ENCODE measurements at regions not wholly inside any gene's neighbourhood (a gene's known extent, or its start where the extent isn't known, plus 50 kb on each side); places are given as distances from the start of the nearest gene placed in this dataset.
A peak's percentile ranks its signal among the peaks of the same experiment; 100 is the strongest.

GRCh38 chr3:159480046-159480445, 508.6 kb upstream of the IL12A start:
- no peak for TF ChIP-seq CTCF (conservative IDR thresholded peaks at IDR 0.05; ENCODE audit: control insufficient read depth, insufficient read depth, low read depth, low read length)
- no peak for DNase-seq (ENCODE audit: low read depth)
- no peak overlapping the region for H3K4me3 ChIP-seq (ENCODE audit: control insufficient read depth, low read depth, low read length)

- H3K4me3 ChIP-seq (ENCODE audit: control insufficient read depth, low read depth, low read length) = no peak overlapping the region
- TF ChIP-seq CTCF (conservative IDR thresholded peaks at IDR 0.05; ENCODE audit: control insufficient read depth, insufficient read depth, low read depth, low read length) = no peak
- DNase-seq (ENCODE audit: low read depth) = peak; percentile 7
These were observed 506.2 kb upstream of the IL12A start for GRCh38 chr3:159482241-159482993.

DNA sequence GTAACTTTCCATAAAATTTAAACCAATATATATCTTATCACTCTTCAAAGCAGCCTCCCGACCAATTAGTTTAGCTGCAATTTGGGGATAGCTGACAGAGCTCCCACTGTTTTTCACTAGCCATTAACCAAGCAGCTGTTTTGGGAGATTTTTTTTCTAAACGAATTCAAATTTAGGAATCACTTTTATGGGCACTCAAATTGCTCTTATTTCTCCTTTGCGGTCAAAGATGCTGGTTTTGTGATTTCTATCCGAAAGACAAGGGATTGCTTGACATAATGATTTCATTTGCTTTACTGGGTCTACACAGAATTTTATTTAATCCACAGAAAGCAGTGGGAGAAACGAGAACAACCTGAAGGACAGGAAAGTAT, 505.7 kb upstream of the IL12A start:
- no peak overlapping the region for H3K4me3 ChIP-seq (ENCODE audit: control insufficient read depth, low read depth, low read length)
- no peak for TF ChIP-seq CTCF (conservative IDR thresholded peaks at IDR 0.05; ENCODE audit: control insufficient read depth, insufficient read depth, low read depth, low read length)
- DNase-seq (ENCODE audit: low read depth) = no peak

DNA sequence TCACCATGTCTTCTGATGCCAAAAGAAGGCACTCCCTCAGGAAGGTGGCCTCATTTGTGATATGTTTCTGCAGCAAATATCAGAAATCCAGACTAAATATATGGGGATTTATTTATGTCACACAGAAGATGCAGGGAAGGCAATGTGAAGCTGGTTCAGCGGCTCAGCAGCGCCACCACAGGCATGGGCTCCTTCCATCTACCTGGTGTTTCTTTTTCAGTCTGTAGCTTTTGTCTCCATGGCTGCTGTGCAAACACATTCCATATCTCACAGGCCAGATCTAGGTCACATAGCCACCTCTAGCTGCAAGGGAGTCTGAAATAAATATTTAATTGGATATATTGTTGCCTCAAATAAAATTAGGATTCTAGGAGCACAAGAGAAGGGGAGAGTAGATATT, 502.1 kb upstream of the IL12A start:
- peak; percentile 6 for DNase-seq (ENCODE audit: low read depth)
- H3K4me3 ChIP-seq (ENCODE audit: control insufficient read depth, low read depth, low read length) = no peak overlapping the region
- peak; percentile 30 for TF ChIP-seq CTCF (conservative IDR thresholded peaks at IDR 0.05; ENCODE audit: control insufficient read depth, insufficient read depth, low read depth, low read length)

DNA sequence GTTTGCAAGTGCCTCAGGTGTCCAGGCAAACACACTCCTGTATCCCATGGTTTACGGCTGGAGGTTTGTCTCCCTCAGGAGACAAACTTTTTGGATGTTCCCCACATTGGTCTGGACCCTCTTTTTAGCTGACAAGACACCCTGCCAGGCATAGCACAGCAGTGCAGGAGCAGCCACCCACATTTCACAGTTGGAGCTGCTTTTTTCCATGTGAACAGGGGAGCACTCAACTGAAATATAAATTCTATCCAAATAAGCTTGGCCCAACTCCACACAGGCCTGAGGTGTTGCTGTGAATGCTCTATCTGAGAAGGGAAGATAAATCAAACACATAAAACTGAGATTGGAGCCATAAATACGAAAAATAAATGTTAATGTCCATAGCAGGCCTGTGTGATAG, 501.3 kb upstream of the IL12A start:
- no peak for TF ChIP-seq CTCF (conservative IDR thresholded peaks at IDR 0.05; ENCODE audit: control insufficient read depth, insufficient read depth, low read depth, low read length)
- no peak for DNase-seq (ENCODE audit: low read depth)
- no peak overlapping the region for H3K4me3 ChIP-seq (ENCODE audit: control insufficient read depth, low read depth, low read length)

GRCh38 chr3:159488602-159489001, 500.0 kb upstream of the IL12A start:
- no peak for TF ChIP-seq CTCF (conservative IDR thresholded peaks at IDR 0.05; ENCODE audit: control insufficient read depth, insufficient read depth, low read depth, low read length)
- H3K4me3 ChIP-seq (ENCODE audit: control insufficient read depth, low read depth, low read length) = no peak overlapping the region
- no peak for DNase-seq (ENCODE audit: low read depth)

GRCh38 chr3:159497361-159497760, 491.3 kb upstream of the IL12A start:
- no peak overlapping the region for H3K4me3 ChIP-seq (ENCODE audit: control insufficient read depth, low read depth, low read length)
- TF ChIP-seq CTCF (conservative IDR thresholded peaks at IDR 0.05; ENCODE audit: control insufficient read depth, insufficient read depth, low read depth, low read length) = no peak
- no peak for DNase-seq (ENCODE audit: low read depth)

Measured in fibroblast of mammary gland (primary cell).